ENCODE measurements at regions not wholly inside any gene's neighbourhood (a gene's known extent, or its start where the extent isn't known, plus 50 kb on each side); places are given as distances from the start of the nearest gene placed in this dataset.
"Not testable (repeated sequence)": the region's sequence is repeated elsewhere in the genome, so short reads cannot be mapped to it uniquely, and the experiment has no call there.

DNA sequence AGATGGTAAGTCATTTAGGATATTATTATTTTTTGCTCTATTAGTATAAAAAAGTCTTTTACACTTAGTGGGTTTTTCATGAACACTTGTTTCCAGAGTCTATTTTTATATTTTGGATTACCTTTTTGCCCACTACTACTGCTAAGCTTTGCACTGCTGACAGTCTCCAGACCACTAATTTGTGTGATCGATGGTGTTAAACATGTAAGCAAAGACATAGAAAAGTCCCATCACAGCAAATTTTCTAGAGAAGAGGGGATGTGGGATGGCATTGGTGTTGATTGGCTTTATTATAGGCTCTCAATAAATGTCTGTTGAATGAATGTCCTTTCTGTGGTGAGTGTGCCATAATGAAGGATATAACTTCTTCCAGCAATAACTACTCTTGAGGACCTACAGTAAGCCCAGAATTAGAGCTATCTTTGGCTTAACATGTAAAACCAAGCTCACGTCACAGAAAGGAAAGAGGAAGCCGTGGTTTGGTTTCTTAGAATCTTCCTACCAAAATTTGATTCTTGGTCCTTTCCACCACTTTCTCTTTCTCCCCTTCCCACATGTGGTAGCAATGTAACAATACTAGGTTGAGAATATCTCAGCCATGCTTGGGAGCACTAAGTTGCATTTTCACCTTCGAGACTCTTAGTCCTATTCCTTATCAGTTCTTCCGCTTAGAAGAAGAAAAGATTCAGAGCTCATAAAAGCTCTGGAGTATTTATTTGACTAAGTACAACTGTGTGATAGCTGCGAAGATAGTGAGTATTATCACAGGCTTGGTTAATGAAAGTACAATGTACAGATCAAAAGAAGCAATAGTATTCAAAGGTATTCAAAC lies 90.6 kb upstream of the UMPS start:
- DNase-seq (ENCODE audit: low read depth), result no peak
- H3K4me3 ChIP-seq (ENCODE audit: low read length), result no peak overlapping the region
- no peak for TF ChIP-seq CTCF (conservative IDR thresholded peaks at IDR 0.05; ENCODE audit: low read length)

DNA sequence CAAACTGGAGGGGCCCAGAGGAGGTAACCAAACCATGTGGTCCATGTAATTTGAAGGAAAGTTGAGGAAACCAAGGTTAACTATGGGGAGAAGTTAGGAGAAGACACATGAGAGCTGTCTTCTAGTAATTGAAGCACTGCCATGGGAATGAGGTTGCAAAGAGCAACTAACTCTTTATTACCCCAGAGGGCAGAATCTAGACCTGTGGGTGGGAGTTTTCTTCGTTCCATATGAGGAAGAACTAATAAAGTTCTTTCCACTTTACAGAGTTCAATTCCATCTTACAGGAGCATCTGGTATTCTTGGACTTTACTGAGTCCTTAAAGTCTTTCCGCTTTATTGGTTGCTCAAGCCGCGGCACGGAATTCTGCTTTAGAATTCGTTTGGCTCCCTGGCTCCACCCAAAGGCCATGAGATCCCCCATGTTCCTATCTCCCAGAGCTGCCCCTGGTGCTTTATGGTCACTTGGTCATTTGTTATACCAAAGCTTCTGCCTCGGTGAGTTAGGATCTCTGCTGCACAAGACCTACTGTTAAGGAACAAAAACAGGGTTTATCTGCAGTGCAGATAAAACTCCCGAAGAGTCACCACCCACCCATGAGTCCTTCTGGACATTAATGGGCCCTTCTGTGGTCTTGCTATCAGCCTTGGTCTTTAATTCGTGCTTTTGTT lies 89.5 kb upstream of the UMPS start:
- no peak for TF ChIP-seq CTCF (conservative IDR thresholded peaks at IDR 0.05; ENCODE audit: low read length)
- DNase-seq (ENCODE audit: low read depth), result no peak
- no peak overlapping the region for H3K4me3 ChIP-seq (ENCODE audit: low read length)

DNA sequence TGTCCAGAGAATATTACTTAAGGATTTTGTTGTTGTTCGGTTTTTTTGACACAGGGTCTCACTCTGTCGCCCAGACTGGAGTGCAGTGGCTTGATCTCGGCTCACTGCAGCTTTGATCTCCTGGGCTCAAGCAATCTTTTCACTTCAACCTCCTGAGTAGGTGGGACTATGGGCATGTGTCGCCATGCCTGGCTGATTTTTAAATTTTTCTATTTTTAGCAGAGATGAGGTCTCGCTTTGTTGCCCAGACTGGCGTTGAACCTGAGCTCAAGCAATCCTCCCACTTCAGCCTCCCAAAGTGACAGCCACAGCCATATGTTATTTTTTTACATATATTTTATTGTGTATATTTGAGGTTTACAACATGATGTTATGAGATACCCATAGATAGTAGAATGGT lies 86.8 kb upstream of the UMPS start:
- H3K4me3 ChIP-seq (ENCODE audit: low read length), result no peak overlapping the region
- no peak for TF ChIP-seq CTCF (conservative IDR thresholded peaks at IDR 0.05; ENCODE audit: low read length)
- DNase-seq (ENCODE audit: low read depth), result no peak

DNA sequence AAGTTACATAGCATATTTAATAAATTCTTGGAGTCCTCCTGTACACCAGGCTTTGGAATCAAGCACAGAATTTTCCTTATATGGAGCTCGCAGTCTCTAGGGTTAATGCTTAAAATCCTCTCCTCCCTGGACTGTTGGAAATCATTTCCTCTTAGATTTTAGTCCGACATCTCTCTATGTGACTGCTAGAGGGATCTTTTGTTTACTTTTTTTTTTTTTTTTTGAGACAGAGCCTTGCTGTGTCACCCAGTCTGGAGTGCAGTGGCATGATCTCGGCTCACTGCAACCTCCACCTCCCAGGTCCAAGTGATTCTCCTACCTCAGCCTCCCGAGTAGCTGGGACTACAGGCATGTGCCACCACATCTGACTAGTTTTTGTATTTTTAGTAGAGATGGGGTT lies 84.1 kb upstream of the UMPS start:
- DNase-seq (ENCODE audit: low read depth); H3K4me3 ChIP-seq (ENCODE audit: low read length): not testable (repeated sequence)

GRCh38 chr3:124648551-124648950 lies 81.7 kb upstream of the UMPS start:
- H3K4me3 ChIP-seq (ENCODE audit: low read length), result no peak overlapping the region
- no peak for TF ChIP-seq CTCF (conservative IDR thresholded peaks at IDR 0.05; ENCODE audit: low read length)
- no peak for DNase-seq (ENCODE audit: low read depth)

GRCh38 chr3:124650798-124651197 lies 79.5 kb upstream of the UMPS start:
- TF ChIP-seq CTCF (conservative IDR thresholded peaks at IDR 0.05; ENCODE audit: low read length), result no peak
- H3K4me3 ChIP-seq (ENCODE audit: low read length), result no peak overlapping the region
- DNase-seq (ENCODE audit: low read depth), result no peak

GRCh38 chr3:124651416-124651815 lies 78.8 kb upstream of the UMPS start:
- H3K4me3 ChIP-seq (ENCODE audit: low read length); DNase-seq (ENCODE audit: low read depth): not testable (repeated sequence)

DNA sequence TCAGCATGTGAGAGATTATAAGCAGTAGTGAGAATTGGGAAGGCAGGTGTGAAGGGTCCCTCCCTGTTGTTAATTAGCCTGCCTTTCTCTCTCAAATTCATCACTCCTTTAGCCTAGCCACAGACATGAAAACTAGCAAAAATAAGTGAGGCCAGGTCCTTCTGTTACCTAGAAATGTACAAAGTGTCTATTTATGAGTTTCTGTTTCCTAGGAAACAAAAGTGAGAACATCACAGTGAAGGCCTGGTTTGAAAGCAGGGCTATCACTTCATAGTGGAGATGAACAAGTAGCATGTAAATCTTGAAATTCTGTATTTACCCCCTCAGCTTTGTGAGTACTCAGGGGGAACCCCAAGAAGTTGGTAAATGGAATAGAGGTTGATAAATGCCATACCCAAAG lies 78.2 kb upstream of the UMPS start:
- no peak overlapping the region for H3K4me3 ChIP-seq (ENCODE audit: low read length)
- no peak for DNase-seq (ENCODE audit: low read depth)
- TF ChIP-seq CTCF (conservative IDR thresholded peaks at IDR 0.05; ENCODE audit: low read length), result no peak
